Stimulated activated naive CD8-positive, alpha-beta T cell treated with anti-CD3 and anti-CD28 coated beads, Interleukin-15, Interleukin-2, amounts not matched to agents 100 ng/mL and 50 ng/mL, for 24 hours (primary cell): ENCODE measurements at regions not wholly inside any gene's neighbourhood (a gene's known extent, or its start where the extent isn't known, plus 50 kb on each side); places are given as distances from the start of the nearest gene placed in this dataset.

Experiments
- H3K27ac Mint-ChIP-seq: one replicate; pipeline ENCODE4 v1.8.0; 2021; ENCODE audit warnings: mild to moderate bottlenecking, mixed read lengths
- H3K27me3 Mint-ChIP-seq: one replicate; pipeline ENCODE4 v1.8.0; 2021; ENCODE audit warnings: mixed read lengths
- H3K36me3 Mint-ChIP-seq: one replicate; pipeline ENCODE4 v1.8.0; 2021; ENCODE audit warnings: low read depth, mixed read lengths
- H3K4me1 Mint-ChIP-seq: one replicate; pipeline ENCODE4 v1.8.0; 2021; ENCODE audit warnings: low read depth, mixed read lengths
- H3K4me3 Mint-ChIP-seq: one replicate; pipeline ENCODE4 v1.8.0; 2021; ENCODE audit warnings: mild to moderate bottlenecking, mixed read lengths
- H3K9me3 Mint-ChIP-seq: one replicate; pipeline ENCODE4 v1.8.0; 2021; ENCODE audit warnings: mixed read lengths

- Mint-ChIP-seq H3K4me3 (no peak overlapping the region), H3K9me3 (peaks cover 6% of the 10 kb centered on the region), H3K4me1 (no peaks in the 10 kb centered on the region), H3K27me3 (no peaks in the 10 kb centered on the region), H3K27ac (no peak overlapping the region), H3K36me3 (no peaks in the 10 kb centered on the region)
Observed at GRCh38 chr16:65688301-65688700, 566.4 kb upstream of the CDH11 start.

- peaks cover 11% of the 10 kb centered on the region for H3K9me3 Mint-ChIP-seq
- no peak overlapping the region for H3K4me3 Mint-ChIP-seq
- no peaks in the 10 kb centered on the region for H3K36me3 Mint-ChIP-seq
- H3K27me3 Mint-ChIP-seq, result no peaks in the 10 kb centered on the region
- no peaks in the 10 kb centered on the region for H3K4me1 Mint-ChIP-seq
- no peak overlapping the region for H3K27ac Mint-ChIP-seq
Observed at GRCh38 chr16:65684230-65684629, 562.4 kb upstream of the CDH11 start.

GRCh38 chr16:65681406-65681805, 559.5 kb upstream of the CDH11 start:
- no peaks in the 10 kb centered on the region for H3K36me3 Mint-ChIP-seq
- peaks cover 11% of the 10 kb centered on the region for H3K9me3 Mint-ChIP-seq
- H3K27me3 Mint-ChIP-seq, result no peaks in the 10 kb centered on the region
- H3K4me3 Mint-ChIP-seq, result no peak overlapping the region
- H3K4me1 Mint-ChIP-seq, result no peaks in the 10 kb centered on the region
- no peak overlapping the region for H3K27ac Mint-ChIP-seq

- Mint-ChIP-seq H3K27me3 (no peaks in the 10 kb centered on the region), H3K27ac (no peak overlapping the region), H3K4me3 (no peak overlapping the region), H3K4me1 (no peaks in the 10 kb centered on the region), H3K36me3 (no peaks in the 10 kb centered on the region), H3K9me3 (peaks cover 11% of the 10 kb centered on the region)
Observed at GRCh38 chr16:65679785-65680184, 557.9 kb upstream of the CDH11 start.

GRCh38 chr16:65675161-65675560, 553.3 kb upstream of the CDH11 start:
- H3K27ac Mint-ChIP-seq, result no peak overlapping the region

GRCh38 chr16:65672960-65673359, 551.1 kb upstream of the CDH11 start:
- Mint-ChIP-seq H3K4me3 (no peak overlapping the region), H3K4me1 (no peaks in the 10 kb centered on the region), H3K36me3 (no peaks in the 10 kb centered on the region), H3K9me3 (no peaks in the 10 kb centered on the region), H3K27ac (no peak overlapping the region), H3K27me3 (no peaks in the 10 kb centered on the region)

More at GRCh38 chr16:65675161-65675560, 553.3 kb upstream of the CDH11 start:
- Mint-ChIP-seq H3K4me3 (no peak overlapping the region), H3K9me3 (no peaks in the 10 kb centered on the region), H3K36me3 (no peaks in the 10 kb centered on the region), H3K27me3 (no peaks in the 10 kb centered on the region), H3K4me1 (no peaks in the 10 kb centered on the region)

GRCh38 chr16:65671071-65671470, 549.2 kb upstream of the CDH11 start:
- Mint-ChIP-seq H3K4me1 (no peaks in the 10 kb centered on the region), H3K9me3 (no peaks in the 10 kb centered on the region), H3K4me3 (no peak overlapping the region), H3K36me3 (no peaks in the 10 kb centered on the region), H3K27me3 (no peaks in the 10 kb centered on the region), H3K27ac (no peak overlapping the region)

GRCh38 chr16:65668064-65668595, 546.3 kb upstream of the CDH11 start:
- Mint-ChIP-seq H3K27ac (no peak overlapping the region), H3K27me3 (no peaks in the 10 kb centered on the region), H3K4me1 (no peaks in the 10 kb centered on the region), H3K4me3 (no peak overlapping the region), H3K36me3 (no peaks in the 10 kb centered on the region), H3K9me3 (peaks cover 12% of the 10 kb centered on the region)

- no peaks in the 10 kb centered on the region for H3K27me3 Mint-ChIP-seq
- no peak overlapping the region for H3K27ac Mint-ChIP-seq
- no peak overlapping the region for H3K4me3 Mint-ChIP-seq
- H3K9me3 Mint-ChIP-seq, result peaks cover 12% of the 10 kb centered on the region
- no peaks in the 10 kb centered on the region for H3K36me3 Mint-ChIP-seq
- no peaks in the 10 kb centered on the region for H3K4me1 Mint-ChIP-seq
Observed at GRCh38 chr16:65667011-65667578, 545.2 kb upstream of the CDH11 start.

- Mint-ChIP-seq H3K27ac (no peak overlapping the region), H3K27me3 (no peaks in the 10 kb centered on the region), H3K9me3 (peaks cover 12% of the 10 kb centered on the region), H3K4me3 (no peak overlapping the region), H3K4me1 (no peaks in the 10 kb centered on the region), H3K36me3 (no peaks in the 10 kb centered on the region)
Observed at GRCh38 chr16:65666132-65666941, 544.5 kb upstream of the CDH11 start.

GRCh38 chr16:65665586-65665985, 543.7 kb upstream of the CDH11 start:
- no peak overlapping the region for H3K27ac Mint-ChIP-seq
- no peak overlapping the region for H3K4me3 Mint-ChIP-seq
- H3K36me3 Mint-ChIP-seq, result no peaks in the 10 kb centered on the region
- no peaks in the 10 kb centered on the region for H3K4me1 Mint-ChIP-seq
- H3K27me3 Mint-ChIP-seq, result no peaks in the 10 kb centered on the region
- peaks cover 12% of the 10 kb centered on the region for H3K9me3 Mint-ChIP-seq

- no peaks in the 10 kb centered on the region for H3K36me3 Mint-ChIP-seq
- H3K27ac Mint-ChIP-seq, result no peak overlapping the region
Observed at GRCh38 chr16:65663774-65664173, 541.9 kb upstream of the CDH11 start.

GRCh38 chr16:65662256-65662655, 540.4 kb upstream of the CDH11 start:
- Mint-ChIP-seq H3K27me3 (no peaks in the 10 kb centered on the region), H3K4me3 (no peak overlapping the region)

More at GRCh38 chr16:65663774-65664173, 541.9 kb upstream of the CDH11 start:
- Mint-ChIP-seq H3K9me3 (peaks cover 12% of the 10 kb centered on the region), H3K27me3 (no peaks in the 10 kb centered on the region), H3K4me3 (no peak overlapping the region), H3K4me1 (no peaks in the 10 kb centered on the region)

GRCh38 chr16:65661558-65661957, 539.7 kb upstream of the CDH11 start:
- no peaks in the 10 kb centered on the region for H3K4me1 Mint-ChIP-seq
- H3K4me3 Mint-ChIP-seq, result no peak overlapping the region
- H3K9me3 Mint-ChIP-seq, result peaks cover 12% of the 10 kb centered on the region
- H3K27ac Mint-ChIP-seq, result no peak overlapping the region
- H3K36me3 Mint-ChIP-seq, result no peaks in the 10 kb centered on the region
- no peaks in the 10 kb centered on the region for H3K27me3 Mint-ChIP-seq

More at GRCh38 chr16:65662256-65662655, 540.4 kb upstream of the CDH11 start:
- no peaks in the 10 kb centered on the region for H3K4me1 Mint-ChIP-seq
- H3K27ac Mint-ChIP-seq, result no peak overlapping the region
- no peaks in the 10 kb centered on the region for H3K36me3 Mint-ChIP-seq
- peaks cover 12% of the 10 kb centered on the region for H3K9me3 Mint-ChIP-seq

- Mint-ChIP-seq H3K27me3 (no peaks in the 10 kb centered on the region), H3K9me3 (peaks cover 12% of the 10 kb centered on the region), H3K4me1 (no peaks in the 10 kb centered on the region), H3K36me3 (no peaks in the 10 kb centered on the region), H3K4me3 (no peak overlapping the region), H3K27ac (no peak overlapping the region)
Observed at GRCh38 chr16:65660390-65660789, 538.5 kb upstream of the CDH11 start.
